K562 (cell line): ENCODE measurements at regions not wholly inside any gene's neighbourhood (a gene's known extent, or its start where the extent isn't known, plus 50 kb on each side); places are given as distances from the start of the nearest gene placed in this dataset.

ENCODE experiments used
- ATAC-seq: fragments of 200-7000 bp; cut with Tn5 transposase; 3 replicates; pipeline ENCODE4 v1.9.1; 2020; ENCODE audit warnings: moderate library complexity
- BruUV-seq: library from RNA; stranded (reverse); fragments of 400-500 nt; replicated peaks from 2 replicates; lab custom pipeline; 2021; lab: Mats Ljungman, UMichigan
- CTCF ChIA-PET: fragments of 300-600 bp; formaldehyde crosslinking; extraction: SDS; loops from one replicate; lab custom pipeline; 2021; ENCODE audit warnings: low intra/inter-chr PET ratio; lab: Yijun Ruan, JAX
- POLR2A ChIA-PET: fragments of 300-600, 350-650 bp; sonication (Branson Sonifier 250); formaldehyde crosslinking; extraction: SDS; loops from one replicate; lab custom pipeline; 2021; ENCODE audit warnings: antibody characterized with exemption, inconsistent platforms; lab: Yijun Ruan, JAX
- DNase-seq, 4 experiments: peaks; one replicate each; pipeline versions ENCODE4 v3.0.0 to v3.0.0-alpha.2; 2011 to 2018; ENCODE audit warnings: low spot score in 3 of 4, mixed read lengths in 3 of 4; ENCODE audit errors: extremely low read depth in 1 of 4
- FAIRE-seq: peaks from 2 replicates; lab custom pipeline; 2011; peaks lifted over from hg19 to GRCh38; lab: Jason Lieb, UNC
- H2AFZ ChIP-seq: 2 replicates; pipeline ENCODE4 v1.6.0; 2011; ENCODE audit warnings: low read depth, low read length, control low read depth, inconsistent platforms
- H3K27ac ChIP-seq: fragments of 200-600 bp; 3 replicates; pipeline ENCODE4 v1.8.0; 2011; ENCODE audit warnings: low read depth, mild to moderate bottlenecking, control low read depth, inconsistent platforms, low read length, moderate library complexity, mixed read lengths; ENCODE audit errors: extremely low read depth
- H3K27me3 ChIP-seq, 2 experiments: fragments of 300-600 bp in 1 of 2; 2 replicates in 1 of 2; 3 replicates in 1 of 2; pipeline versions ENCODE4 v1.6.0 to v1.8.0; 2011; ENCODE audit warnings: inconsistent platforms in 2 of 2, low read length in 2 of 2, mild to moderate bottlenecking in 1 of 2, mixed read lengths in 1 of 2, moderate library complexity in 1 of 2; ENCODE audit not compliant: control insufficient read depth in 2 of 2, insufficient read depth in 2 of 2
- H3K36me3 ChIP-seq: fragments of 300-600 bp; 3 replicates; pipeline ENCODE4 v1.8.0; 2011; ENCODE audit warnings: mild to moderate bottlenecking, low read length, inconsistent platforms; ENCODE audit not compliant: control insufficient read depth, insufficient read depth
- H3K4me1 ChIP-seq, 2 experiments: fragments of 200-600 bp in 1 of 2; replicated peaks in 1 of 2; 2 replicates in 1 of 2; 3 replicates in 1 of 2; pipeline versions ENCODE4 v1.5.1 to v1.8.0; 2011; ENCODE audit warnings: inconsistent platforms in 2 of 2, low read length in 2 of 2, mild to moderate bottlenecking in 1 of 2, mixed read lengths in 1 of 2, moderate library complexity in 1 of 2; ENCODE audit not compliant: control insufficient read depth in 2 of 2, insufficient read depth in 2 of 2
- H3K4me2 ChIP-seq: 2 replicates; pipeline ENCODE4 v1.6.1; 2011; ENCODE audit warnings: low read length, control low read depth, inconsistent platforms, mixed read lengths; ENCODE audit not compliant: insufficient read depth
- H3K4me3 ChIP-seq: fragments of 200-600 bp; sonication (generic), shearing (Covaris generic); 2 replicates; pipeline ENCODE4 v1.5.1; 2016; ENCODE audit warnings: control low read depth, inconsistent platforms
- H3K79me2 ChIP-seq: fragments of 200-600 bp; 3 replicates; pipeline ENCODE4 v1.8.0; 2011; ENCODE audit warnings: low read length, inconsistent platforms; ENCODE audit not compliant: control insufficient read depth, insufficient read depth
- H3K9ac ChIP-seq, 2 experiments: 2 replicates each; pipeline versions ENCODE4 v1.6.0 to v1.6.1; 2011; ENCODE audit warnings: low read depth in 2 of 2, low read length in 2 of 2, control low read depth in 1 of 2, inconsistent platforms in 1 of 2, mild to moderate bottlenecking in 1 of 2, mixed read lengths in 1 of 2; ENCODE audit not compliant: insufficient read depth in 1 of 2
- H3K9me1 ChIP-seq: one replicate; pipeline ENCODE4 v1.6.0; 2011; ENCODE audit warnings: inconsistent platforms, mild to moderate bottlenecking, low read length, moderate library complexity; ENCODE audit not compliant: control insufficient read depth, insufficient read depth
- H3K9me3 ChIP-seq: replicated peaks from 2 replicates; pipeline ENCODE4 v1.5.1; 2011; ENCODE audit warnings: low read depth, low read length, inconsistent platforms; ENCODE audit not compliant: control insufficient read depth, insufficient read depth
- H4K20me1 ChIP-seq: replicated peaks from 2 replicates; pipeline ENCODE4 v1.6.1; 2011; ENCODE audit warnings: low read length, inconsistent platforms, mixed read lengths; ENCODE audit not compliant: control insufficient read depth, insufficient read depth
- SPI1 ChIP-seq: IDR thresholded peaks from 2 replicates; pipeline ENCODE4 v1.6.1; 2011; ENCODE audit warnings: low read depth, low read length, control low read depth, borderline replicate concordance
- WGBS: fragments of 100-300 bp; shearing (Covaris generic); methylation state at CpG from one replicate; pipeline ENCODE4 v1.1.6; 2016; ENCODE audit warnings: low coverage, mixed read lengths; ENCODE audit not compliant: insufficient coverage; ENCODE audit errors: missing lambda C conversion rate; 5-methylcytosine and 5-hydroxymethylcytosine counted together
- in situ Hi-C: fragments of 300-500 bp; cut with MboI; formaldehyde crosslinking; loops from 4 replicates; pipeline ENCODE4 v1.15.0; 2018; ENCODE audit warnings: inconsistent platforms, mixed read lengths
- intact Hi-C: fragments of 100-400 bp; cut with micrococcal nuclease; formaldehyde crosslinking; loops from 2 replicates; pipeline ENCODE4 v1.14.2; 2022
- TF ChIP-seq, protein P1 (sequence below): sonication (generic); formaldehyde crosslinking; IDR thresholded peaks from 2 replicates; pipeline ENCODE4 v1.8.1; 2023; ENCODE audit warnings: missing genetic modification reagents, mild to moderate bottlenecking, borderline replicate concordance

DNA sequence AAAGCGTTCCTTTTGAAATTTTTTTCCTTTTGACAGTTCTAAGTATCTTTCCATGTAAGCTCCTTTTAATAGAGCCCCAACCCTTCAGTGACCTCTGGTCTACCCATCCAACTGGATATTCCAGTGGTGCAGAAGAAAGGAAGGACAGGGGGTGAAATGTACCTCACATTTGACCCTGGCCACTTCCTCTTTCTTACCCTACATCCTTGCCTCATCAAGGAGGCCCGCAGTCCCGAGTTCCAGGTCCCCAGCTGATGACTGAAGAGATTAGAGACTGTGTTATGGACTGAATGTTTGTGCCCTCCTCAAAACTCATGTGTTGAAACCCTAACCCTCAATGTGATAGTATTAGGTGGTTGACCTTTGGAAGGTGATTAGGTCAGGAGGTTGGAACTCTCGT lies 158.1 kb downstream of the RBM43 start:
- H3K27ac ChIP-seq, result no peak overlapping the region
- ATAC-seq (no peak), DNase-seq (no peak)
- TF ChIP-seq, protein P1, sequence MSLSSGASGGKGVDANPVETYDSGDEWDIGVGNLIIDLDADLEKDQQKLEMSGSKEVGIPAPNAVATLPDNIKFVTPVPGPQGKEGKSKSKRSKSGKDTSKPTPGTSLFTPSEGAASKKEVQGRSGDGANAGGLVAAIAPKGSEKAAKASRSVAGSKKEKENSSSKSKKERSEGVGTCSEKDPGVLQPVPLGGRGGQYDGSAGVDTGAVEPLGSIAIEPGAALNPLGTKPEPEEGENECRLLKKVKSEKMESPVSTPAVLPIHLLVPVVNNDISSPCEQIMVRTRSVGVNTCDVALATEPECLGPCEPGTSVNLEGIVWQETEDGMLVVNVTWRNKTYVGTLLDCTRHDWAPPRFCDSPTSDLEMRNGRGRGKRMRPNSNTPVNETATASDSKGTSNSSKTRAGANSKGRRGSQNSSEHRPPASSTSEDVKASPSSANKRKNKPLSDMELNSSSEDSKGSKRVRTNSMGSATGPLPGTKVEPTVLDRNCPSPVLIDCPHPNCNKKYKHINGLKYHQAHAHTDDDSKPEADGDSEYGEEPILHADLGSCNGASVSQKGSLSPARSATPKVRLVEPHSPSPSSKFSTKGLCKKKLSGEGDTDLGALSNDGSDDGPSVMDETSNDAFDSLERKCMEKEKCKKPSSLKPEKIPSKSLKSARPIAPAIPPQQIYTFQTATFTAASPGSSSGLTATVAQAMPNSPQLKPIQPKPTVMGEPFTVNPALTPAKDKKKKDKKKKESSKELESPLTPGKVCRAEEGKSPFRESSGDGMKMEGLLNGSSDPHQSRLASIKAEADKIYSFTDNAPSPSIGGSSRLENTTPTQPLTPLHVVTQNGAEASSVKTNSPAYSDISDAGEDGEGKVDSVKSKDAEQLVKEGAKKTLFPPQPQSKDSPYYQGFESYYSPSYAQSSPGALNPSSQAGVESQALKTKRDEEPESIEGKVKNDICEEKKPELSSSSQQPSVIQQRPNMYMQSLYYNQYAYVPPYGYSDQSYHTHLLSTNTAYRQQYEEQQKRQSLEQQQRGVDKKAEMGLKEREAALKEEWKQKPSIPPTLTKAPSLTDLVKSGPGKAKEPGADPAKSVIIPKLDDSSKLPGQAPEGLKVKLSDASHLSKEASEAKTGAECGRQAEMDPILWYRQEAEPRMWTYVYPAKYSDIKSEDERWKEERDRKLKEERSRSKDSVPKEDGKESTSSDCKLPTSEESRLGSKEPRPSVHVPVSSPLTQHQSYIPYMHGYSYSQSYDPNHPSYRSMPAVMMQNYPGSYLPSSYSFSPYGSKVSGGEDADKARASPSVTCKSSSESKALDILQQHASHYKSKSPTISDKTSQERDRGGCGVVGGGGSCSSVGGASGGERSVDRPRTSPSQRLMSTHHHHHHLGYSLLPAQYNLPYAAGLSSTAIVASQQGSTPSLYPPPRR (CRISPR knock-in tag), result no peak
- TF ChIP-seq SPI1, result peak; percentile 63; the same call in 1 of the 2 replicates
- TF ChIP-seq, all 486 proteins: peak for 1
- ChIA-PET CTCF (no interaction called here), POLR2A (interaction anchor here (0.6 kb wide), 1 partner anchor 9 kb away, joined by 3 read pairs; no protein-coding TSS in a partner anchor)
- no TSS peak for BruUV-seq
- in situ Hi-C loops (no loop called here), intact Hi-C loops (no loop called here)
- no peak for FAIRE-seq
- H3K9me3 ChIP-seq, result no peaks in the 10 kb centered on the region
- H3K4me3 ChIP-seq, result no peak overlapping the region
- H2AFZ ChIP-seq, result no peak overlapping the region
- WGBS, result 1% methylated on average over 4 of the region's 4 CpGs
- no peaks in the 10 kb centered on the region for H3K9me1 ChIP-seq
- H4K20me1 ChIP-seq, result no peaks in the 10 kb centered on the region
- H3K9ac ChIP-seq, result no peak overlapping the region
- no peaks in the 10 kb centered on the region for H3K4me1 ChIP-seq
- H3K27me3 ChIP-seq, result no peaks in the 10 kb centered on the region
- no peak overlapping the region for H3K4me2 ChIP-seq
- no peaks in the 10 kb centered on the region for H3K36me3 ChIP-seq
- no peaks in the 10 kb centered on the region for H3K79me2 ChIP-seq
